GM13977 (cell line): ENCODE measurements at regions not wholly inside any gene's neighbourhood (a gene's known extent, or its start where the extent isn't known, plus 50 kb on each side); places are given as distances from the start of the nearest gene placed in this dataset.

Experiments
- DNase-seq: peaks from one replicate; pipeline ENCODE4 v3.0.0; 2012; ENCODE audit warnings: low spot score
- CTCF ChIP-seq: IDR thresholded peaks from 2 replicates; pipeline ENCODE4 v1.5.1; 2012; ENCODE audit warnings: mild to moderate bottlenecking, control low read depth; ENCODE audit not compliant: insufficient read depth; ENCODE audit errors: extremely low read depth, missing control alignments
- in situ Hi-C: fragments of 300-500 bp; cut with MboI; formaldehyde crosslinking; loops from one replicate; pipeline ENCODE4 v1.12.0; 2022; ENCODE audit warnings: low sequenced_read_pairs, low pct_unique_long_range_greater_than_20kb, mixed read lengths, inconsistent platforms; ENCODE audit not compliant: unreplicated experiment

- DNase-seq, result no peak
- no peak for TF ChIP-seq CTCF
- in situ Hi-C loops, result no loop called here
These were observed 603.9 kb downstream of the HDGFL1 start for GRCh38 chr6:23173234-23173633.

- TF ChIP-seq CTCF, result no peak
- DNase-seq, result no peak
- in situ Hi-C loops, result no loop called here
These were observed 605.5 kb downstream of the HDGFL1 start for GRCh38 chr6:23174781-23175361.

GRCh38 chr6:23175391-23175790, 606.0 kb downstream of the HDGFL1 start:
- DNase-seq, result no peak
- in situ Hi-C loops, result no loop called here
- no peak for TF ChIP-seq CTCF

GRCh38 chr6:23176471-23176870, 607.1 kb downstream of the HDGFL1 start:
- no peak for TF ChIP-seq CTCF
- no peak for DNase-seq
- in situ Hi-C loops, result no loop called here

GRCh38 chr6:23176883-23177282, 607.5 kb downstream of the HDGFL1 start:
- DNase-seq, result no peak
- TF ChIP-seq CTCF, result no peak
- in situ Hi-C loops, result no loop called here

- no peak for TF ChIP-seq CTCF
- DNase-seq, result no peak
- in situ Hi-C loops, result no loop called here
These were observed 608.4 kb downstream of the HDGFL1 start for GRCh38 chr6:23177806-23178205.

GRCh38 chr6:23179994-23180393, 610.6 kb downstream of the HDGFL1 start:
- no peak for DNase-seq
- no peak for TF ChIP-seq CTCF
- in situ Hi-C loops, result no loop called here
